GM23338 (cell line): ENCODE measurements at regions not wholly inside any gene's neighbourhood (a gene's known extent, or its start where the extent isn't known, plus 50 kb on each side); places are given as distances from the start of the nearest gene placed in this dataset.

Experiments used
- ATAC-seq: fragments of 200-7000 bp; cut with Tn5 transposase; 3 replicates; pipeline ENCODE4 v1.9.1; 2020
- DNase-seq: peaks from one replicate; pipeline ENCODE4 v3.0.0-alpha.2; 2015; ENCODE audit warnings: low spot score
- H2AFZ ChIP-seq: fragments of 200-600 bp; sonication (generic); 2 replicates; pipeline ENCODE4 v1.8.0; 2016; ENCODE audit warnings: antibody characterized with exemption, mild to moderate bottlenecking, moderate library complexity
- H3F3A ChIP-seq: fragments of 200-600 bp; sonication (generic); replicated peaks from 2 replicates; pipeline ENCODE4 v1.8.0; 2017; ENCODE audit warnings: antibody characterized with exemption, mixed run types, low read depth
- H3K27ac ChIP-seq: fragments of 200-600 bp; sonication (generic); 2 replicates; pipeline ENCODE4 v1.6.1; 2016; ENCODE audit warnings: low read depth
- H3K27me3 ChIP-seq: fragments of 200-600 bp; sonication (generic); 2 replicates; pipeline ENCODE4 v1.8.0; 2016; ENCODE audit warnings: mild to moderate bottlenecking, mixed run types, moderate library complexity; ENCODE audit not compliant: insufficient read depth
- H3K36me3 ChIP-seq: fragments of 200-600 bp; sonication (generic); 2 replicates; pipeline ENCODE4 v1.8.0; 2016; ENCODE audit warnings: mild to moderate bottlenecking; ENCODE audit not compliant: insufficient read depth
- H3K4me1 ChIP-seq: fragments of 200-600 bp; sonication (generic); 2 replicates; pipeline ENCODE4 v1.8.0; 2016; ENCODE audit warnings: mild to moderate bottlenecking, moderate library complexity; ENCODE audit not compliant: insufficient read depth
- H3K4me2 ChIP-seq: fragments of 200-600 bp; sonication (generic); 2 replicates; pipeline ENCODE4 v1.7.1; 2017; ENCODE audit warnings: mixed run types
- H3K4me3 ChIP-seq: fragments of 200-600 bp; sonication (generic); 2 replicates; pipeline ENCODE4 v1.6.1; 2016; ENCODE audit warnings: mixed run types
- H3K79me2 ChIP-seq: fragments of 200-600 bp; sonication (generic); replicated peaks from 2 replicates; pipeline ENCODE4 v1.8.0; 2017; ENCODE audit warnings: mild to moderate bottlenecking; ENCODE audit not compliant: insufficient read depth
- H3K9me2 ChIP-seq: fragments of 200-600 bp; sonication (generic); 2 replicates; pipeline ENCODE4 v1.8.0; 2017; ENCODE audit not compliant: insufficient read depth
- H4K20me1 ChIP-seq: fragments of 200-600 bp; sonication (generic); replicated peaks from 2 replicates; pipeline ENCODE4 v1.8.0; 2017; ENCODE audit warnings: mild to moderate bottlenecking; ENCODE audit not compliant: insufficient read depth
- H3K27ac Mint-ChIP-seq: 2 replicates; pipeline ENCODE4 v1.8.0; 2020; ENCODE audit warnings: inconsistent platforms, mild to moderate bottlenecking, moderate library complexity, mixed read lengths
- H3K27me3 Mint-ChIP-seq: 3 replicates; pipeline ENCODE4 v1.8.0; 2022; ENCODE audit warnings: low read depth, mild to moderate bottlenecking, moderate library complexity, mixed read lengths, inconsistent platforms; ENCODE audit not compliant: insufficient read depth, poor library complexity
- H3K36me3 Mint-ChIP-seq: 3 replicates; pipeline ENCODE4 v1.8.0; 2021; ENCODE audit warnings: low read depth, mild to moderate bottlenecking, inconsistent platforms, moderate library complexity, mixed read lengths
- H3K4me1 Mint-ChIP-seq: 3 replicates; pipeline ENCODE4 v1.8.0; 2020; ENCODE audit warnings: mild to moderate bottlenecking, inconsistent platforms, mixed read lengths
- H3K4me3 Mint-ChIP-seq: 3 replicates; pipeline ENCODE4 v1.8.0; 2021; ENCODE audit warnings: moderate library complexity, mild to moderate bottlenecking, inconsistent platforms, mixed read lengths
- H3K9me3 Mint-ChIP-seq: 3 replicates; pipeline ENCODE4 v1.8.0; 2020; ENCODE audit warnings: moderate library complexity, mild to moderate bottlenecking, inconsistent platforms, mixed read lengths
- CREB1 ChIP-seq: fragments of 250-450 bp; sonication (Bioruptor Pico); IDR thresholded peaks from 2 replicates; pipeline ENCODE4 v1.5.0; 2020; ENCODE audit warnings: low read depth, mild to moderate bottlenecking, moderate library complexity
- CTCF ChIP-seq, 2 experiments: fragments of 200-600 bp in 1 of 2; sonication (generic) in 1 of 2; conservative IDR thresholded peaks; 2 replicates each; pipeline versions ENCODE4 v1.5.1 to v1.6.1; 2016 to 2017; ENCODE audit warnings: antibody characterized with exemption in 2 of 2, low read depth in 2 of 2, mild to moderate bottlenecking in 2 of 2, moderate library complexity in 1 of 2
- ETS1 ChIP-seq: IDR thresholded peaks from 2 replicates; pipeline ENCODE4 v1.6.1; 2016; ENCODE audit warnings: antibody characterized with exemption
- EZH2 ChIP-seq: fragments of 200-600 bp; sonication (generic); IDR thresholded peaks from one replicate; pipeline ENCODE4 v1.8.0; 2017; ENCODE audit warnings: antibody characterized with exemption, mild to moderate bottlenecking, low read depth; ENCODE audit not compliant: unreplicated experiment
- EZH2phosphoT487 ChIP-seq: fragments of 200-600 bp; sonication (generic); IDR thresholded peaks from one replicate; pipeline ENCODE4 v1.8.1; 2018; ENCODE audit warnings: antibody characterized with exemption; ENCODE audit not compliant: unreplicated experiment
- JUNB ChIP-seq: IDR thresholded peaks from one replicate; pipeline ENCODE4 v1.6.1; 2016; ENCODE audit warnings: antibody characterized with exemption; ENCODE audit not compliant: unreplicated experiment
- NANOG ChIP-seq: IDR thresholded peaks from 2 replicates; pipeline ENCODE4 v1.6.1; 2016; ENCODE audit warnings: antibody characterized with exemption, borderline replicate concordance
- POLR2AphosphoS5 ChIP-seq: IDR thresholded peaks from 2 replicates; pipeline ENCODE4 v1.6.1; 2016; ENCODE audit warnings: antibody characterized with exemption, low read depth
- REST ChIP-seq: IDR thresholded peaks from one replicate; pipeline ENCODE4 v1.6.1; 2018; ENCODE audit warnings: antibody characterized with exemption; ENCODE audit not compliant: unreplicated experiment
- STAT1 ChIP-seq: IDR thresholded peaks from one replicate; pipeline ENCODE4 v1.6.1; 2016; ENCODE audit warnings: antibody characterized with exemption; ENCODE audit not compliant: unreplicated experiment
- ZNF114 ChIP-seq: fragments of 250-450 bp; sonication (Bioruptor Pico); IDR thresholded peaks from 2 replicates; pipeline ENCODE4 v1.5.0; 2020; ENCODE audit warnings: mild to moderate bottlenecking, moderate library complexity
- ZNF331 ChIP-seq: fragments of 250-450 bp; sonication (Bioruptor Pico); IDR thresholded peaks from 2 replicates; pipeline ENCODE4 v1.5.0; 2020; ENCODE audit warnings: low read depth, mild to moderate bottlenecking, moderate library complexity
- ZNF462 ChIP-seq: fragments of 250-450 bp; sonication (Bioruptor Pico); IDR thresholded peaks from 2 replicates; pipeline ENCODE4 v1.5.0; 2020; ENCODE audit warnings: mild to moderate bottlenecking, moderate library complexity

- no peak overlapping the region for H3K27ac ChIP-seq
- ATAC-seq, result peak; percentile 46
- no peaks in the 10 kb centered on the region for H3K79me2 ChIP-seq
- Mint-ChIP-seq H3K36me3 (0 out of 3 replicates have a peak, but pooled peaks cover 3% of the 10 kb centered on the region), H3K4me3 (no peak overlapping the region), H3K27ac (no peak overlapping the region), H3K4me1 (peaks cover 7% of the 10 kb centered on the region), H3K9me3 (no peaks in the 10 kb centered on the region), H3K27me3 (no peaks in the 10 kb centered on the region)
- H4K20me1 ChIP-seq, result no peaks in the 10 kb centered on the region
- H3K4me1 ChIP-seq, result no peaks in the 10 kb centered on the region
- H3K27me3 ChIP-seq, result no peaks in the 10 kb centered on the region
- no peaks in the 10 kb centered on the region for H3F3A ChIP-seq
- H3K9me2 ChIP-seq, result no peaks in the 10 kb centered on the region
- no peak overlapping the region for H2AFZ ChIP-seq
- no peaks in the 10 kb centered on the region for H3K36me3 ChIP-seq
- peak; percentile 17 for DNase-seq
- TF ChIP-seq ETS1 (no peak), NANOG (no peak), ZNF331 (CRISPR knock-in tag) (no peak), POLR2AphosphoS5 (no peak), CTCF (conservative IDR thresholded peaks at IDR 0.05; ENCODE audit: low read depth in 2 of 2) (no peak), ZNF462 (CRISPR knock-in tag) (no peak), STAT1 (no peak), EZH2 (no peak), ZNF114 (CRISPR knock-in tag) (no peak), CREB1 (CRISPR knock-in tag) (no peak), JUNB (no peak), REST (no peak), EZH2phosphoT487 (no peak)
- no peak overlapping the region for H3K4me3 ChIP-seq
- no peak overlapping the region for H3K4me2 ChIP-seq
Measured at GRCh38 chr10:54880996-54881395, 80.0 kb upstream of the PCDH15 start.
